Choroid plexus epithelial cell (primary cell): ENCODE measurements at regions not wholly inside any gene's neighbourhood (a gene's known extent, or its start where the extent isn't known, plus 50 kb on each side); places are given as distances from the start of the nearest gene placed in this dataset.
"Not testable (repeated sequence)": the region's sequence is repeated elsewhere in the genome, so short reads cannot be mapped to it uniquely, and the experiment has no call there.

Experiments
- DNase-seq: peaks from one replicate; pipeline ENCODE4 v3.0.0-alpha.2; 2010; ENCODE audit warnings: low read depth
- H3K4me3 ChIP-seq: 2 replicates; pipeline ENCODE4 v1.5.1; 2011; ENCODE audit warnings: low read depth, mild to moderate bottlenecking, control low read depth, low read length, moderate library complexity
- CTCF ChIP-seq: conservative IDR thresholded peaks from 2 replicates; pipeline ENCODE4 v1.5.1; 2011; ENCODE audit warnings: low read depth, mild to moderate bottlenecking, control low read depth, inconsistent platforms, low read length, moderate library complexity

- not testable (repeated sequence) for DNase-seq, H3K4me3 ChIP-seq
Observed at GRCh38 chr2:91742973-91743490, 3051.6 kb downstream of the RPIA start.

GRCh38 chr2:91743910-91744309, 3052.4 kb downstream of the RPIA start:
- not testable (repeated sequence) for DNase-seq, H3K4me3 ChIP-seq

- H3K4me3 ChIP-seq, DNase-seq: not testable (repeated sequence)
Observed at GRCh38 chr2:91744700-91745141, 3053.2 kb downstream of the RPIA start.

GRCh38 chr2:91748902-91749301, 3057.4 kb downstream of the RPIA start:
- DNase-seq = no peak
- no peak overlapping the region for H3K4me3 ChIP-seq
- TF ChIP-seq CTCF = no peak

GRCh38 chr2:91749665-91750064, 3058.2 kb downstream of the RPIA start:
- not testable (repeated sequence) for H3K4me3 ChIP-seq, DNase-seq

GRCh38 chr2:91759361-91759941, 3068.0 kb downstream of the RPIA start:
- not testable (repeated sequence) for H3K4me3 ChIP-seq, DNase-seq
- peak; percentile 28 for TF ChIP-seq CTCF

GRCh38 chr2:91760672-91761071, 3069.2 kb downstream of the RPIA start:
- not testable (repeated sequence) for H3K4me3 ChIP-seq, DNase-seq

GRCh38 chr2:91762312-91762711, 3070.8 kb downstream of the RPIA start:
- DNase-seq, H3K4me3 ChIP-seq: not testable (repeated sequence)

- DNase-seq, H3K4me3 ChIP-seq: not testable (repeated sequence)
Observed at GRCh38 chr2:91763710-91764109, 3072.2 kb downstream of the RPIA start.

- H3K4me3 ChIP-seq = not testable (repeated sequence)
- peak; percentile 17 for DNase-seq
Observed at GRCh38 chr2:91764581-91765002, 3073.1 kb downstream of the RPIA start.

GRCh38 chr2:91765018-91765754, 3073.7 kb downstream of the RPIA start:
- H3K4me3 ChIP-seq, DNase-seq: not testable (repeated sequence)

- peak; percentile 72 for DNase-seq
- not testable (repeated sequence) for H3K4me3 ChIP-seq
Observed at GRCh38 chr2:91766349-91767048, 3075.0 kb downstream of the RPIA start.

- not testable (repeated sequence) for DNase-seq, H3K4me3 ChIP-seq
Observed at GRCh38 chr2:91768301-91768700, 3076.8 kb downstream of the RPIA start.

GRCh38 chr2:91768997-91769396, 3077.5 kb downstream of the RPIA start:
- not testable (repeated sequence) for DNase-seq

GRCh38 chr2:91770046-91770575, 3078.6 kb downstream of the RPIA start:
- not testable (repeated sequence) for DNase-seq, H3K4me3 ChIP-seq

More at GRCh38 chr2:91768997-91769396, 3077.5 kb downstream of the RPIA start:
- not testable (repeated sequence) for H3K4me3 ChIP-seq

GRCh38 chr2:91771604-91772003, 3080.1 kb downstream of the RPIA start:
- DNase-seq, H3K4me3 ChIP-seq: not testable (repeated sequence)
